ENCODE measurements at regions not wholly inside any gene's neighbourhood (a gene's known extent, or its start where the extent isn't known, plus 50 kb on each side); places are given as distances from the start of the nearest gene placed in this dataset.

GRCh38 chr7:124330731-124331407 is 298.0 kb upstream of the TMEM229A start:
- DNase-seq (ENCODE audit: low read depth, low spot score), result no peak

DNA sequence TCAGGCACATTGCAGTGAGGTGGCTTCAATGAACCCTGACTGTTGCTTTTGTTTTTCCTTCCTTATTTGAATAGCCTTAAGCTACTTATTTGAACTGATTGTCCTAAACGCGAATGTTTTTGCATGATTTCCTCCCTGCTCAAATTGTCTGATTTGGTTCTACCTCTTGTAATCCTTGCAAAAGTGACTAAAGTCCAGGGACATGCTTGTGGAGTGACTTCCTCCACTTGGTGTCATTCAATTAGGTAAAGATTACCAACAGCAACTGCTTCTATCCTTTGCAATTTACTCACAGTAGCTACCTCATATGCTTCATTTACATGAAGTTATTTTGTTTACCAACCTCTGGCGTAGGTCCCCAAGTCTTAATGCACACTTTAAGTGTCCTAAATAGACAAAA is 295.9 kb upstream of the TMEM229A start:
- DNase-seq (ENCODE audit: low read depth, low spot score), result no peak

GRCh38 chr7:124324262-124324661 is 291.4 kb upstream of the TMEM229A start:
- no peak for DNase-seq (ENCODE audit: low read depth, low spot score)

GRCh38 chr7:124323597-124323996 is 290.7 kb upstream of the TMEM229A start:
- no peak for DNase-seq (ENCODE audit: low read depth, low spot score)

DNA sequence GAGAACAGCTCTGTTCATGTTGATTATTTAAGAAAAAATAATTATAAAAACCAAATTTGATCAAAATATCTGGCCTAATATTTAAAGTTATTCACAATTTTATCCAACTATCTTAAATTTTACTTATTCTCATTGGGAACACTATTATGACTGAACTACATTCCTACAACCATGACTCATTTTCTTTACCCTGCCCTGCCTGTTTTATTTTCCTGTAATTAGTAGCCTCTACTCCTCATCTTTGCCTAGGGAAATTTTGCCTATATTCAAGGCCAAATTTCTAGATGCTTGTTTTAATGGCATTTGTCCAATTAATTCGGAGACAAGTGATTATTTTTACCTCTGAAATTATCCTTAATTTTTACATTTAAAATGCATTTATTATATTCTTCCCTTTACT is 289.7 kb upstream of the TMEM229A start:
- DNase-seq (ENCODE audit: low read depth, low spot score), result no peak

GRCh38 chr7:124318721-124319450 is 286.0 kb upstream of the TMEM229A start:
- no peak for DNase-seq (ENCODE audit: low read depth, low spot score)

DNA sequence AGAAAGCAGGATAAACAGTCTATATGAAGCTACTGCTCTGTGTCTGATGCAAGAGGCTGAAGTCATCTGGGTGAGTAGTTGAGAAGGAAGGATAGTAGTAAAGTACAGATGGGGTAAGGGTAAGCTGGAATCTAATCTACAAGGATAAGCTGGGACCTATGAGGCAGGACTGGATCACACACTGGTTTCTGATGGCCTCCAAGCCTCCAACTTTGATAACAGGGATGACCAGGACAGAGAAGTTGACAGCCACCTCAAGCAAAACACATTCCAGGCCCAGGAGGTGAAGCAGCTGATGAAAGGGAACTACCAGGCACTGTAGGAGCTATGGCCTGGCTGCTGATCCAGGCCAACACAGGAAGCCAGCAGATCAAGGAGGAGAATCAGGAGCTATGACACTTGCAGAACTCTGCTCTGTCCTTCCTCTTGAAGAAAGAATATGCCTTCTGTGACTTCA is 278.1 kb upstream of the TMEM229A start:
- DNase-seq (ENCODE audit: low read depth, low spot score), result no peak

- no peak for DNase-seq (ENCODE audit: low read depth, low spot score)
Measured at GRCh38 chr7:124308384-124308783, 275.5 kb upstream of the TMEM229A start.

- DNase-seq (ENCODE audit: low read depth, low spot score), result no peak
Measured at GRCh38 chr7:124295289-124295688, 262.4 kb upstream of the TMEM229A start.

DNA sequence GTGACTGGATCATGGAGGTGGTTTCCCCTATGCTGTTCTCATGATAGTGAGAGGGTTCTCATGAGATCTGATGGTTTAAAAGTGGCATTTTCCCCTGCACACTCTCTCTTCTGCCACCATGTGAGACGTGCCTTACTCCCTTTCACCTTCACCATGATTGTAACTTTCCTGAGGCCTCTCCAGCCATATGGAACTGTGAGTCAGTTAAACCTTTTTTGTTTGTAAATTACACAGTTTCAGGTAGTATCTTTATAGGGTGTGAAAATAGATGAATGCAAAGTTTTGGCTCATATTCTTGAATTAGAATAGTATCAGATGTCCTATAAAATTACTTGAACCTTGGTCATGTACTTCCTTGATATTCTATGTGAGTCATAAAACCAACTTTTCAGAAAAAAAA is 252.1 kb upstream of the TMEM229A start:
- no peak for DNase-seq (ENCODE audit: low read depth, low spot score)

GRCh38 chr7:124276005-124276622 is 243.2 kb upstream of the TMEM229A start:
- DNase-seq (ENCODE audit: low read depth, low spot score), result peak; percentile 22

- DNase-seq (ENCODE audit: low read depth, low spot score), result no peak
Measured at GRCh38 chr7:124275411-124275810, 242.5 kb upstream of the TMEM229A start.

GRCh38 chr7:124269774-124270173 is 236.9 kb upstream of the TMEM229A start:
- DNase-seq (ENCODE audit: low read depth, low spot score), result no peak

GRCh38 chr7:124267154-124267553 is 234.3 kb upstream of the TMEM229A start:
- DNase-seq (ENCODE audit: low read depth, low spot score), result no peak

DNA sequence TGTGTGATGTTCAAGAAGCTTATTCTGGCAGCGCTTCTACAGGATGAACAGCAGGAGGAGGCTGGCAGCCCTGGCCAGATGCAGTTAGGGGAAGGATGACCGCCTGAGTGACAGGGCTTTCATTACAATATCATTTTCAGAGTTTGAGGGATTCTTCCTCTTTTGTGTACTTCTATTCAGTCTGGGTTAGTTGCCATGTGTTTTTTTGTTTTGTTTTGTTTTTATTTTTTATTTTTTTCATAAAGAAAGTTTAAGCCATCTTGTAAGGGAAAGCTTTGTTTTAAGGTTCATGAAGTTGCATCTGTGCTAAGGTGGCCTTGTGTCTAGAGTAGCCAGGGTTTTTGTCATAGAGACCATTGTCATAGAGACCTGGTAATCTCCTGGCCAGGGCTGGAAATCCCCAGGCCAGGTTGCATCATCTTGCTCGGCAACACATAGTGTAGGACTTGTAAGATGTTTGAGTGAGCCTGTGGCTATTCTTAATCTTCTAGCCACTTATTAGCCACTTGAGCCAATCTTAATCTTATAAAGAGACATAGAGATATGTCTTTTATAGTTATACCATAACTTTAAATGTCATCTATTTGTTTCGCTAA is 230.5 kb upstream of the TMEM229A start:
- DNase-seq (ENCODE audit: low read depth, low spot score), result peak; percentile 18

- DNase-seq (ENCODE audit: low read depth, low spot score), result no peak
Measured at GRCh38 chr7:124261710-124262109, 228.8 kb upstream of the TMEM229A start.

DNA sequence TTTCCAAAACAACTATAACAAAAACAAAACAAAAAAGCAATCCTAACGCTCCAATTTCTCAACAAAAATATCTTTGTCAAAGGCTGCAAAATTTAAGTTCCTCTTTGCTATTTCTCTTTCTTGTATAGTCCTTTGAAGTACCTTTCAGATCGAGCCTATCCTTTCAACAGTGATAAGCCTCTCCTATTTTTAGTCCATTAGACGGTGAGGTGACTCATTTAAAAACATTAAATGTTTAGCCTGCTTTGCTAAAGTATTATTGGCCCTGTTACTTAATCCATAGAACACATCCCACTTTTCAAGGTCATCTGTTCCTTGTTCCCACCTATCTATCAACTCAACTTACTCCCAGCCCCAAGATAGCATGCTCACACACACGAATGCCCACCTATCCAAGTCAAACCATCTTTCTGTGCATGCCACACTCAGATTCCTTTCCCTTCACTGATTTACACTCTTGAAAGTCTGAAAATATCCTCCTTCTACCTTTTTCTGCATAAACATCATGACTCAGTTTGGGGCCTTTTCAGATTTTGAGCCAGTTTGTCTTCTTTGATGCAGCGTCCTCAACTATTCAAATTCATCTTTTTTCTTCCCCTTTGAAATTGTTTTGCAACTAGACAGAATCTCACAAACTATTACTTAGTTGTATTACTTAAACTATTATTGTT is 224.9 kb upstream of the TMEM229A start:
- DNase-seq (ENCODE audit: low read depth, low spot score), result peak; percentile 10

GRCh38 chr7:124255041-124255655 is 222.3 kb upstream of the TMEM229A start:
- no peak for DNase-seq (ENCODE audit: low read depth, low spot score)

GRCh38 chr7:124254396-124254795 is 221.5 kb upstream of the TMEM229A start:
- no peak for DNase-seq (ENCODE audit: low read depth, low spot score)

DNA sequence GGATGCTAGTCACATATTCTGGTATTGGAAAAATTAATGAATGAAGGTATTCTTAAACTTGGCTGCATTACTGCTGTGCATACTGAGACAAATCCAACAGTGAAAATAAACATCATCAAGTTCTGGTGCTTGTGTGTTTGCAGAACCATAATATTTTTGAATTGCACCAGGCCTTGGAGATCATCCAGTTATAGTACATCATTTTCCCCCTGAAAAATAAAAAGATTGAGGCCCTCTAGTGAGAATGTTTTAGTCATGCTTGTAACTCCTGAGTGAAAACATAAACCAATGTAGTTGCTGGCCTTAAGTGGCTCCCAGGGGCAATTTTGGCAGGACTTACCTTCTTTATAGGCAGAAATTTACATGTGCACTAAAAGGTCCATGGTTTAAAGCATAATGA is 218.8 kb upstream of the TMEM229A start:
- DNase-seq (ENCODE audit: low read depth, low spot score), result peak; percentile 1

DNA sequence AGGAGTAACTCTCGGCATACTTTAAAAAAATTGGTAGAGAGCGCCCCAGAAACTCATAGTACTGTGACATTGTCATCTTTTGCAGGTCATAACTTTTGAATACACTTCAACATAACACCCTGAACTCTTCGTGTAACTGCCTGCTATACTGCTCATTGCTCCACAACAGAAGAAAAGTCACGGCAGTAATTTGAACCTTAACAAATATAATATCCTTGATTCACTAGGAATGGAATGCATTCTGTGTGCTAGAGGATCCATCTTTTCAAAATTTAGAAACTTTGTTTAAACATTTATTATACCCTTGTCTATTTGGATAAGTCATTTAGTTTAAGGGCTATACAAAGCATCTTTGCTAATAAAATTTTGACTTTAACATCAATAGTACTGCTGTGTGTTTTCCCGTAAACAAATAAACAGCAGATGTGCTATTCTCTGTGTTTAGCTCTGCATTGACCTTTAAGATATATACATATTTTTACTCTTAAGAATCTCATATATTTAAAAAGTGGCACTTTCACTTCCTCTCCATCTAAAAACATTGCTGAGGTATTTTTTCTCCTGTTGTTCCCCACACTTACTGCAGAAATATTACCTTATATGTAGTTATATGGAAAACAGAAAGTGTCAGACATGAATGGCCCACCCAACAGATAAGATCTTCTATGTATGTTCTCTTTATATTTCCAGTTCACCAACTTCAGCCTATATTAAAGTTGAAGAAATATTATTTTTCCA is 217.6 kb upstream of the TMEM229A start:
- no peak for DNase-seq (ENCODE audit: low read depth, low spot score)

Data from astrocyte of the hippocampus (primary cell).